ENCODE measurements at regions not wholly inside any gene's neighbourhood (a gene's known extent, or its start where the extent isn't known, plus 50 kb on each side); places are given as distances from the start of the nearest gene placed in this dataset.

DNA sequence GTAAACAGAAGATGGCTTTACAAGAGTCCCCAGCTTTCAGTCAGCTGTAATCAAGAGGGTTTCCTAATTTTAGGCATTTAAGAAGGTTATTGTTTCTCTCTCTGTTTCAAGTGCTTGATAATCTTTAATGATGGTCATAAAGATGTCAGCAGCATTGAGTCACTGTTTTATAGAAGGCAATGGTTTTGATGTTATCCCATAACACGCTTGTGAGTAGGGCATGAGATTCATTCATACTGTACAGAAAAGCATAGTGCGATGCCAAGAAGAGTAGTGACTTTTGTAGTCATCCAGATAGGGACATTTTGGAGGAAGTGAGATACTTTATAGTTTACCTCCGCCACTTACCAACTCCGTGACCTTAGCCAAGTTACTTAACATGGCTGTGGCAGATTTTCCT is 364.2 kb upstream of the SLC10A2 start:
- Histone ChIP-seq H3K9me3 (ENCODE audit: control insufficient read depth in 1 of 2, low read length in 2 of 2) (peaks cover 0 to 5% of the 10 kb centered on the region in 2 donors), H3K4me1 (ENCODE audit: control insufficient read depth in 1 of 2, insufficient read depth in 2 of 2, low read length in 2 of 2) (no peaks in the 10 kb centered on the region), H3K27ac (ENCODE audit: low read length) (no peak overlapping the region)

GRCh38 chr13:103410002-103410401 is 343.8 kb upstream of the SLC10A2 start:
- Histone ChIP-seq H3K4me1 (ENCODE audit: control insufficient read depth in 1 of 2, insufficient read depth in 2 of 2, low read length in 2 of 2) (no peaks in the 10 kb centered on the region), H3K36me3 (ENCODE audit: control insufficient read depth in 1 of 2, insufficient read depth in 2 of 2, low read length in 2 of 2) (no peaks in the 10 kb centered on the region), H3K9me3 (ENCODE audit: control insufficient read depth in 1 of 2, low read length in 2 of 2) (peaks cover 0 to 2% of the 10 kb centered on the region in 2 donors), H3K27ac (ENCODE audit: low read length) (no peak overlapping the region), H3K4me3 (ENCODE audit: low read depth in 1 of 2, low read length in 2 of 2) (no peak overlapping the region), H3K27me3 (ENCODE audit: low read depth, low read length) (no peaks in the 10 kb centered on the region)

More for the DNA sequence above, 364.2 kb upstream of the SLC10A2 start:
- no peaks in the 10 kb centered on the region for H3K36me3 ChIP-seq (ENCODE audit: control insufficient read depth in 1 of 2, insufficient read depth in 2 of 2, low read length in 2 of 2)
- H3K4me3 ChIP-seq (ENCODE audit: low read depth in 1 of 2, low read length in 2 of 2) = no peak overlapping the region
- no peaks in the 10 kb centered on the region for H3K27me3 ChIP-seq (ENCODE audit: low read depth, low read length)

DNA sequence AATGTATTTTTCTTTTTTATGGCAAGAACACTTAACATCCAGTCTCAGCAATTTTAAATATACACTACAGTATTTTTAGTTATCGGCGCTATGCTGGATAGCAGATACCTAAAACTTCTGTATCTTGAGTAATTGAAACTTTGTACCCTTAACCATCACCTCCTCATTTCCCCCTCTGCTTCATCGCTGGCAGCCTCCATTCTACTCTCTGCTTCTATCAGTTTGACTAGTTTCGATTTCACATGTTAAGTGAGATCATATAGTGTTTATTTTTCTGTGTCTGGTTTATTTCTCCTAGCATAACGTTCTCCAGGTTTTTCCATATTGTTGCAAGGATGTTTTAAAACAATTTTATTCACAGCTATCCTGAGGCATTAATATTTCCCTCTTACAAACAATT is 340.8 kb upstream of the SLC10A2 start:
- Histone ChIP-seq H3K4me1 (ENCODE audit: control insufficient read depth in 1 of 2, insufficient read depth in 2 of 2, low read length in 2 of 2) (no peaks in the 10 kb centered on the region), H3K27ac (ENCODE audit: low read length) (no peak overlapping the region), H3K4me3 (ENCODE audit: low read depth in 1 of 2, low read length in 2 of 2) (peak overlapping the region in 1 of 2 donors; percentile 42), H3K36me3 (ENCODE audit: control insufficient read depth in 1 of 2, insufficient read depth in 2 of 2, low read length in 2 of 2) (no peaks in the 10 kb centered on the region), H3K27me3 (ENCODE audit: low read depth, low read length) (no peaks in the 10 kb centered on the region), H3K9me3 (ENCODE audit: control insufficient read depth in 1 of 2, low read length in 2 of 2) (no peaks in the 10 kb centered on the region)

- H3K36me3 ChIP-seq (ENCODE audit: control insufficient read depth in 1 of 2, insufficient read depth in 2 of 2, low read length in 2 of 2) = no peaks in the 10 kb centered on the region
- no peaks in the 10 kb centered on the region for H3K9me3 ChIP-seq (ENCODE audit: control insufficient read depth in 1 of 2, low read length in 2 of 2)
- no peaks in the 10 kb centered on the region for H3K4me1 ChIP-seq (ENCODE audit: control insufficient read depth in 1 of 2, insufficient read depth in 2 of 2, low read length in 2 of 2)
- H3K4me3 ChIP-seq (ENCODE audit: low read depth in 1 of 2, low read length in 2 of 2) = no peak overlapping the region
- no peak overlapping the region for H3K27ac ChIP-seq (ENCODE audit: low read length)
- no peaks in the 10 kb centered on the region for H3K27me3 ChIP-seq (ENCODE audit: low read depth, low read length)
Measured at GRCh38 chr13:103405297-103405696, 339.1 kb upstream of the SLC10A2 start.

GRCh38 chr13:103403814-103404213 is 337.6 kb upstream of the SLC10A2 start:
- no peaks in the 10 kb centered on the region for H3K4me1 ChIP-seq (ENCODE audit: control insufficient read depth in 1 of 2, insufficient read depth in 2 of 2, low read length in 2 of 2)
- no peaks in the 10 kb centered on the region for H3K9me3 ChIP-seq (ENCODE audit: control insufficient read depth in 1 of 2, low read length in 2 of 2)
- H3K4me3 ChIP-seq (ENCODE audit: low read depth in 1 of 2, low read length in 2 of 2) = no peak overlapping the region
- no peaks in the 10 kb centered on the region for H3K27me3 ChIP-seq (ENCODE audit: low read depth, low read length)
- H3K36me3 ChIP-seq (ENCODE audit: control insufficient read depth in 1 of 2, insufficient read depth in 2 of 2, low read length in 2 of 2) = no peaks in the 10 kb centered on the region
- no peak overlapping the region for H3K27ac ChIP-seq (ENCODE audit: low read length)

GRCh38 chr13:103403148-103403740 is 337.0 kb upstream of the SLC10A2 start:
- Histone ChIP-seq H3K9me3 (ENCODE audit: control insufficient read depth in 1 of 2, low read length in 2 of 2) (no peaks in the 10 kb centered on the region), H3K4me1 (ENCODE audit: control insufficient read depth in 1 of 2, insufficient read depth in 2 of 2, low read length in 2 of 2) (no peaks in the 10 kb centered on the region), H3K27me3 (ENCODE audit: low read depth, low read length) (no peaks in the 10 kb centered on the region), H3K27ac (ENCODE audit: low read length) (no peak overlapping the region), H3K4me3 (ENCODE audit: low read depth in 1 of 2, low read length in 2 of 2) (no peak overlapping the region), H3K36me3 (ENCODE audit: control insufficient read depth in 1 of 2, insufficient read depth in 2 of 2, low read length in 2 of 2) (no peaks in the 10 kb centered on the region)

DNA sequence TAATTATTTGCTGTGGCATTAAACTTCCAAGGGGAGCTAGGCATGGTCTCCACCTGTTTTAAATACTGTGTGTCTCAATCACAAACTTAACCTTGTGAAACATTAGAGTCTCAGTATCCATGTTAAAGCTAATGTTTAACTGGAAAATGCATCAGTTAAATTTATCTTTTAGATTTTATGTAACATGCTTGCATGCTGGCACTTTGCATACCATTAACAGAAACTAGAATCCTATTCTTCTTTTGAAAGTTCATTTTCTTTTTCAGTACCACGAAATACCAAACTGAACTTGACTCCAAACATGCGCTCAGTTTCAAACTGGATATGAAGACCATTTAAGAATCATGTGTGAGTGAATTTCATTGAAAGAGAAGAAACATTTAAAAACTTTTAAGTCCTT is 328.9 kb upstream of the SLC10A2 start:
- Histone ChIP-seq H3K27ac (ENCODE audit: low read length) (no peak overlapping the region), H3K9me3 (ENCODE audit: control insufficient read depth in 1 of 2, low read length in 2 of 2) (no peaks in the 10 kb centered on the region), H3K4me1 (ENCODE audit: control insufficient read depth in 1 of 2, insufficient read depth in 2 of 2, low read length in 2 of 2) (peaks cover 0 to 10% of the 10 kb centered on the region in 2 donors), H3K27me3 (ENCODE audit: low read depth, low read length) (no peaks in the 10 kb centered on the region), H3K4me3 (ENCODE audit: low read depth in 1 of 2, low read length in 2 of 2) (no peak overlapping the region), H3K36me3 (ENCODE audit: control insufficient read depth in 1 of 2, insufficient read depth in 2 of 2, low read length in 2 of 2) (no peaks in the 10 kb centered on the region)

- Histone ChIP-seq H3K36me3 (ENCODE audit: control insufficient read depth in 1 of 2, insufficient read depth in 2 of 2, low read length in 2 of 2) (no peaks in the 10 kb centered on the region), H3K9me3 (ENCODE audit: control insufficient read depth in 1 of 2, low read length in 2 of 2) (no peaks in the 10 kb centered on the region), H3K4me1 (ENCODE audit: control insufficient read depth in 1 of 2, insufficient read depth in 2 of 2, low read length in 2 of 2) (peaks cover 0 to 10% of the 10 kb centered on the region in 2 donors), H3K27me3 (ENCODE audit: low read depth, low read length) (no peaks in the 10 kb centered on the region), H3K27ac (ENCODE audit: low read length) (no peak overlapping the region), H3K4me3 (ENCODE audit: low read depth in 1 of 2, low read length in 2 of 2) (no peak overlapping the region)
Measured at GRCh38 chr13:103394618-103395017, 328.4 kb upstream of the SLC10A2 start.

GRCh38 chr13:103391936-103392335 is 325.7 kb upstream of the SLC10A2 start:
- no peak overlapping the region for H3K4me3 ChIP-seq (ENCODE audit: low read depth in 1 of 2, low read length in 2 of 2)
- H3K27me3 ChIP-seq (ENCODE audit: low read depth, low read length) = no peaks in the 10 kb centered on the region
- H3K4me1 ChIP-seq (ENCODE audit: control insufficient read depth in 1 of 2, insufficient read depth in 2 of 2, low read length in 2 of 2) = peaks cover 0 to 10% of the 10 kb centered on the region in 2 donors
- no peaks in the 10 kb centered on the region for H3K9me3 ChIP-seq (ENCODE audit: control insufficient read depth in 1 of 2, low read length in 2 of 2)
- no peak overlapping the region for H3K27ac ChIP-seq (ENCODE audit: low read length)
- no peaks in the 10 kb centered on the region for H3K36me3 ChIP-seq (ENCODE audit: control insufficient read depth in 1 of 2, insufficient read depth in 2 of 2, low read length in 2 of 2)

GRCh38 chr13:103388839-103389238 is 322.6 kb upstream of the SLC10A2 start:
- no peaks in the 10 kb centered on the region for H3K27me3 ChIP-seq (ENCODE audit: low read depth, low read length)
- H3K4me3 ChIP-seq (ENCODE audit: low read depth in 1 of 2, low read length in 2 of 2) = no peak overlapping the region
- H3K36me3 ChIP-seq (ENCODE audit: control insufficient read depth in 1 of 2, insufficient read depth in 2 of 2, low read length in 2 of 2) = no peaks in the 10 kb centered on the region
- no peak overlapping the region for H3K27ac ChIP-seq (ENCODE audit: low read length)
- no peaks in the 10 kb centered on the region for H3K4me1 ChIP-seq (ENCODE audit: control insufficient read depth in 1 of 2, insufficient read depth in 2 of 2, low read length in 2 of 2)
- H3K9me3 ChIP-seq (ENCODE audit: control insufficient read depth in 1 of 2, low read length in 2 of 2) = no peaks in the 10 kb centered on the region

DNA sequence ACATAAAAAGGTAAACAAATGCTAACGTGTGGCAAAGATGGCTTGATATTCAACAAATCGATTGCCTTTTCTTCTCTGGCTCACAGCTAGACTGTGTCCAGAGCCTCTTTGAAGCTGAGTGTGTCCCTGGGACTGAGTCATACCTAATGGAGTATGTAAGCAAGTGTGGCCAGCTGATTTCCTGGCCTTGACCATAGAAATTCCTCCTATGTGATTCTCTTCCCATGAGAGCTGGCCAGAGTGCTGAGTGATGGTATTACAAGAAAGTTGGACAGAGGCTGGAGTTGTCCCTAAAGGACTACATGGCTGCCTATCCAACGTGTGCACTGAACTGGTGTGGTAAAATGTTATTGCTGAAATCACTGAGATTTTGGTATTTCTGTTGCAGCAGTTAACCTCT is 320.1 kb upstream of the SLC10A2 start:
- H3K4me1 ChIP-seq (ENCODE audit: control insufficient read depth in 1 of 2, insufficient read depth in 2 of 2, low read length in 2 of 2) = no peaks in the 10 kb centered on the region
- H3K36me3 ChIP-seq (ENCODE audit: control insufficient read depth in 1 of 2, insufficient read depth in 2 of 2, low read length in 2 of 2) = no peaks in the 10 kb centered on the region
- H3K27me3 ChIP-seq (ENCODE audit: low read depth, low read length) = no peaks in the 10 kb centered on the region
- no peak overlapping the region for H3K4me3 ChIP-seq (ENCODE audit: low read depth in 1 of 2, low read length in 2 of 2)
- H3K27ac ChIP-seq (ENCODE audit: low read length) = no peak overlapping the region
- peaks cover 0 to 4% of the 10 kb centered on the region in 2 donors for H3K9me3 ChIP-seq (ENCODE audit: control insufficient read depth in 1 of 2, low read length in 2 of 2)

- Histone ChIP-seq H3K27me3 (ENCODE audit: low read depth, low read length) (no peaks in the 10 kb centered on the region), H3K27ac (ENCODE audit: low read length) (no peak overlapping the region), H3K9me3 (ENCODE audit: control insufficient read depth in 1 of 2, low read length in 2 of 2) (no peaks in the 10 kb centered on the region), H3K4me1 (ENCODE audit: control insufficient read depth in 1 of 2, insufficient read depth in 2 of 2, low read length in 2 of 2) (no peaks in the 10 kb centered on the region), H3K36me3 (ENCODE audit: control insufficient read depth in 1 of 2, insufficient read depth in 2 of 2, low read length in 2 of 2) (no peaks in the 10 kb centered on the region), H3K4me3 (ENCODE audit: low read depth in 1 of 2, low read length in 2 of 2) (no peak overlapping the region)
Measured at GRCh38 chr13:103373916-103374315, 307.7 kb upstream of the SLC10A2 start.
